Parathyroid adenoma (tissue), 2 donors: ENCODE measurements at regions not wholly inside any gene's neighbourhood (a gene's known extent, or its start where the extent isn't known, plus 50 kb on each side); places are given as distances from the start of the nearest gene placed in this dataset.

ENCODE experiments used
- H2AFZ ChIP-seq: fragments of 300-600 bp; sonication (generic); one replicate; pipeline ENCODE4 v1.7.0; 2017; ENCODE audit warnings: antibody characterized with exemption, mild to moderate bottlenecking
- H3K27ac ChIP-seq: fragments of 300-600 bp; sonication (generic); one replicate; pipeline ENCODE4 v1.7.0; 2017
- H3K27me3 ChIP-seq: fragments of 300-600 bp; sonication (generic); one replicate; pipeline ENCODE4 v1.7.0; 2017; ENCODE audit warnings: low read length; ENCODE audit not compliant: control insufficient read depth, insufficient read depth
- H3K36me3 ChIP-seq: fragments of 300-600 bp; sonication (generic); one replicate; pipeline ENCODE4 v1.7.0; 2017; ENCODE audit warnings: low read length; ENCODE audit not compliant: control insufficient read depth, insufficient read depth
- H3K4me1 ChIP-seq: fragments of 300-600 bp; sonication (generic); one replicate; pipeline ENCODE4 v1.7.0; 2017; ENCODE audit warnings: control low read depth
- H3K4me2 ChIP-seq: fragments of 300-600 bp; sonication (generic); one replicate; pipeline ENCODE4 v1.7.0; 2017; ENCODE audit warnings: low read length
- H3K4me3 ChIP-seq: fragments of 300-600 bp; sonication (generic); one replicate; pipeline ENCODE4 v1.7.0; 2017; ENCODE audit warnings: low read depth, low read length
- H3K79me2 ChIP-seq: fragments of 300-600 bp; sonication (generic); one replicate; pipeline ENCODE4 v1.7.0; 2017; ENCODE audit warnings: control low read depth
- H3K9ac ChIP-seq: fragments of 300-600 bp; sonication (generic); one replicate; pipeline ENCODE4 v1.7.0; 2017; ENCODE audit warnings: mild to moderate bottlenecking
- H3K9me3 ChIP-seq: fragments of 300-600 bp; sonication (generic); one replicate; pipeline ENCODE4 v1.7.0; 2017; ENCODE audit warnings: low read length; ENCODE audit not compliant: control insufficient read depth
- TF ChIP-seq, protein P1 (sequence below): fragments of 300-600 bp; sonication (generic); IDR thresholded peaks from one replicate; pipeline ENCODE4 v1.7.0; 2017; ENCODE audit warnings: antibody characterized with exemption, mild to moderate bottlenecking
- donor health status: primary hyperparathyroidism.

DNA sequence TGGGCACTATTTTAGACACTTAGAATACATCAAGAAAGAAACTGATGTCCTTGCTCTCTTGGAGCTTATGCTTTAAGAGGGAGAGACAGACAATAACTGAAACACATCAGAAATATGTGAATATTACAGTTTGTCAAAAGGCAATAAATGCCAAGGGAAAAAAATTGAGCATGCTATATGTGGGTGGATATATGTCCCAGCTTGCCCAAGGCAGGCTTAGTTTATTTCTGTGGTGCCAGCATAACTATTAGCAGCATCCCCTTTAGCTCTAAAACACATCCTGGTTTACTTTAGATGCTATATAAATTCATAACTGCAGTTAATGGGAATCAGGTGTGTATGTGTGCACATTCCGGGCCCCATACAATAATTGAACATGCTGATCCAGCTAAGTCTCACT is 191.2 kb upstream of the PDZRN3 start:
- Histone ChIP-seq H3K9ac (no peak overlapping the region), H3K4me2 (no peak overlapping the region), H3K27me3 (no peaks in the 10 kb centered on the region), H3K27ac (no peak overlapping the region), H3K79me2 (no peaks in the 10 kb centered on the region), H2AFZ (no peak overlapping the region), H3K9me3 (no peaks in the 10 kb centered on the region), H3K4me1 (no peaks in the 10 kb centered on the region), H3K36me3 (no peaks in the 10 kb centered on the region), H3K4me3 (no peak overlapping the region)
- TF ChIP-seq, protein P1, sequence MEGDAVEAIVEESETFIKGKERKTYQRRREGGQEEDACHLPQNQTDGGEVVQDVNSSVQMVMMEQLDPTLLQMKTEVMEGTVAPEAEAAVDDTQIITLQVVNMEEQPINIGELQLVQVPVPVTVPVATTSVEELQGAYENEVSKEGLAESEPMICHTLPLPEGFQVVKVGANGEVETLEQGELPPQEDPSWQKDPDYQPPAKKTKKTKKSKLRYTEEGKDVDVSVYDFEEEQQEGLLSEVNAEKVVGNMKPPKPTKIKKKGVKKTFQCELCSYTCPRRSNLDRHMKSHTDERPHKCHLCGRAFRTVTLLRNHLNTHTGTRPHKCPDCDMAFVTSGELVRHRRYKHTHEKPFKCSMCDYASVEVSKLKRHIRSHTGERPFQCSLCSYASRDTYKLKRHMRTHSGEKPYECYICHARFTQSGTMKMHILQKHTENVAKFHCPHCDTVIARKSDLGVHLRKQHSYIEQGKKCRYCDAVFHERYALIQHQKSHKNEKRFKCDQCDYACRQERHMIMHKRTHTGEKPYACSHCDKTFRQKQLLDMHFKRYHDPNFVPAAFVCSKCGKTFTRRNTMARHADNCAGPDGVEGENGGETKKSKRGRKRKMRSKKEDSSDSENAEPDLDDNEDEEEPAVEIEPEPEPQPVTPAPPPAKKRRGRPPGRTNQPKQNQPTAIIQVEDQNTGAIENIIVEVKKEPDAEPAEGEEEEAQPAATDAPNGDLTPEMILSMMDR, result no peak

DNA sequence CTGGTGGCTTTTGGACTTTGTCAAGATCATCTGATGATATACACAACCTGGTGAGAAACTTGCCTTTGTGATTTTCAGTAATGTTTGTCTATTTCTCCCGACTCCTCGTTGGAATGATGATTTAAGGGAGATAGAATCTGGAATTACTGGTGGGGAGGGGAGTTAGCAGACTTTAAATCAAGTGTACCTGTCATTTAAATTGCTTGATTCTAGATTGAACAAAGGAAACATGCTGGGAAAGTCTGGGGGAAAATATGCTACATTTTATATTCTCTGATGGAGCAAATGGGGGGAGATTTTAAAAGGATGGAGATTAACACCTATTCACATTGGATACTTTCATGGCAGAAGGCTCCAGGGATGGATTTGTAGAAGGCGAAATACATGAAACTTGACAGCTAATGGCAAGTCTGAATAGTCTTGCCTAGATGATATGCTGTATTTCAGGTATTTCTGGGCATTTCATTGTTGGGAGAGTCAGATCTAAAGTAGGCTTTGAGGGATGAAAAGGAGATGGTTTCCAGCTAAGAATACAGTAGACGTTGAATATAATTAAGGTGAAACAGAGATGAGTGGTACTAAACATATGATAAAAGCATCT is 189.1 kb upstream of the PDZRN3 start:
- H3K4me2 ChIP-seq, result peak overlapping the region; percentile 70
- H3K4me3 ChIP-seq, result peak overlapping the region; percentile 35
- no peaks in the 10 kb centered on the region for H3K9me3 ChIP-seq
- H3K4me1 ChIP-seq, result no peaks in the 10 kb centered on the region
- H3K79me2 ChIP-seq, result no peaks in the 10 kb centered on the region
- H2AFZ ChIP-seq, result no peak overlapping the region
- no peak overlapping the region for H3K27ac ChIP-seq
- no peak overlapping the region for H3K9ac ChIP-seq
- H3K27me3 ChIP-seq, result no peaks in the 10 kb centered on the region
- H3K36me3 ChIP-seq, result no peaks in the 10 kb centered on the region
- TF ChIP-seq, protein P1, result no peak

DNA sequence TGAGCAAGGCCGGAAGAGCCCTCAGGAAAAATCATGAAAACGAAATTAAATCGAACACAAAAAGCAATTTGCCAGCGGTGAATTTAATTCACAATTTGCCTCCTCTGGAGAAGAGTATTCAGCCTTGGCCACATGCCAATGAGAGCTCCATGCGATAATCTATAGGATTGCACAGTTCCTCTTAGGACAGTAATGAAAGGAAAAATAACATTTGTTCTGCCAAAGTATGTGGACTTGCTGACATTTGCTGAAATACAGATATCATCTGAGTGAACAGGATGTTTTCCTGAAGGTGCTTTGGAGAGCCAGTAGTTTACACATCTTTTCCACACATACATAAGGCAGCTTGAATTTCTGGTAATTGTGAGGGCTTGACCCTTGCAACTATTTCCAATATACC is 188.6 kb upstream of the PDZRN3 start:
- Histone ChIP-seq H3K27me3 (no peaks in the 10 kb centered on the region), H3K27ac (no peak overlapping the region), H3K36me3 (no peaks in the 10 kb centered on the region), H3K4me3 (peak overlapping the region; percentile 35), H3K79me2 (no peaks in the 10 kb centered on the region), H3K9me3 (no peaks in the 10 kb centered on the region), H3K9ac (no peak overlapping the region), H3K4me2 (peak overlapping the region; percentile 70), H3K4me1 (no peaks in the 10 kb centered on the region), H2AFZ (no peak overlapping the region)
- TF ChIP-seq, protein P1, result no peak

DNA sequence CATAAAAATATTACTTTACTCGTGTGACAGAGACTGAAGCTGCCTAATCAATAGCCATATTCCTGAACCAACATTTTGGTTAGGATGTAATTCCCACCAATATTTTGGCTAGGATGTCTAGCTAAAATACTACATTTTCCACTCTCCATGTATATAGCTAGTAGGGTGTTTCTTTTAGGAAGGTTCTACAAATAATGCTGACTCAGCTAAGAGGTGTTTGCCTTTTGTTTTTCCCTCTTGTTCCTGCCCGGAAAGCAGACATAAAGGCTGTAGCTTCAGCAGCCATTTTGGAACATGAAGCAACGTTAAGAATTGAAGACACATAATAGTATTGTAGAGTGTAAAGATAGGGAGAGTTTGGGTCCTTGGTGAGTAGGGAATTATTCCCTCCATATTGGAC is 187.3 kb upstream of the PDZRN3 start:
- Histone ChIP-seq H3K27ac (no peak overlapping the region), H3K4me3 (no peak overlapping the region), H3K4me1 (no peaks in the 10 kb centered on the region), H3K4me2 (no peak overlapping the region), H3K79me2 (no peaks in the 10 kb centered on the region), H3K27me3 (no peaks in the 10 kb centered on the region), H3K36me3 (no peaks in the 10 kb centered on the region), H3K9me3 (no peaks in the 10 kb centered on the region), H3K9ac (no peak overlapping the region), H2AFZ (no peak overlapping the region)
- TF ChIP-seq, protein P1, result no peak

DNA sequence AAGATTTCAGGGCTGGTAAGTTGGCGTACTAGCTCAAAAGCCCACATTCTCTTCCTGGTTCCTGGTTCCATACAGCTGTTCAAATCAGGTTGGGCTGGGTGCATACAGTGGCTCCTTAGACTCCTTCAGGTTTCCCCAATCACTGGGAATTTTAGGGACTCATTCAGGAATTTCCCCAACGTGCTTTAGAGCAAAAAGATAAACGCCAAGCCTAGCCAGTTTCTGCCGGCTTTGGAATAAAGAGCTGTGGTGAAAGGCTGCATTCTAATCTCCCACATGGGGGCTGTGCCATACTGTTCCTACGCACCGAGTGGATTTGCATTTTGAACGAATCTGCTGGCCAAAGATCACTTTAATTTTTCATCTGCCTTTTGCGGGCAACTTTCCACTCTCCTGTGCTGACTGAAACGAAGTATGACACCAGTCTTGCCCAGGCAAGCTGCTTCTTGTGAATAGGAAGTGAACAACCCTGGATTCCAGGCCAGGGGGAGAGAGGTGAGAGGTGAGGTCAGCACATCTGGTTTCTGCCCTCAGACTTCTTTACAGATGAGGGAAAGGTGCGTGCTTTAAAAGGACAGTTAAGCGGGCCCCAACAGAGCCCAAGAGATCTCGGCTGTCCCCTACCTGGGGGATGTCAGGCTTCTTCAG is 184.2 kb upstream of the PDZRN3 start:
- Histone ChIP-seq H3K27ac (no peak overlapping the region), H3K4me2 (no peak overlapping the region), H3K9me3 (no peaks in the 10 kb centered on the region), H3K27me3 (no peaks in the 10 kb centered on the region), H3K36me3 (no peaks in the 10 kb centered on the region), H3K9ac (no peak overlapping the region), H3K79me2 (no peaks in the 10 kb centered on the region), H3K4me1 (no peaks in the 10 kb centered on the region), H3K4me3 (no peak overlapping the region), H2AFZ (no peak overlapping the region)
- TF ChIP-seq, protein P1, result no peak
